H9 (cell line): ENCODE measurements at regions not wholly inside any gene's neighbourhood (a gene's known extent, or its start where the extent isn't known, plus 50 kb on each side); places are given as distances from the start of the nearest gene placed in this dataset.

ENCODE experiments used
- DNase-seq: peaks from one replicate; pipeline ENCODE4 v3.0.0-alpha.2; 2017
- H2AFZ ChIP-seq: one replicate; pipeline ENCODE4 v1.6.1; 2013; ENCODE audit warnings: mild to moderate bottlenecking, low read length, control low read depth, moderate library complexity
- H2AK5ac ChIP-seq: 2 replicates; pipeline ENCODE4 v1.6.1; 2013; ENCODE audit warnings: low read length, control low read depth, mixed read lengths; ENCODE audit not compliant: insufficient read length
- H2BK120ac ChIP-seq: one replicate; pipeline ENCODE4 v1.6.1; 2013; ENCODE audit warnings: low read depth, mild to moderate bottlenecking, low read length, control low read depth, inconsistent platforms; ENCODE audit not compliant: poor library complexity, severe bottlenecking
- H2BK12ac ChIP-seq: 2 replicates; pipeline ENCODE4 v1.6.1; 2013; ENCODE audit warnings: low read length, control low read depth, mixed read lengths, low read depth; ENCODE audit not compliant: insufficient read length
- H2BK15ac ChIP-seq: 2 replicates; pipeline ENCODE4 v1.6.1; 2013; ENCODE audit warnings: low read depth, low read length, control low read depth
- H2BK20ac ChIP-seq: one replicate; pipeline ENCODE4 v1.6.1; 2013; ENCODE audit warnings: low read depth, mild to moderate bottlenecking, low read length, control low read depth, inconsistent platforms; ENCODE audit not compliant: poor library complexity, severe bottlenecking
- H2BK5ac ChIP-seq: 2 replicates; pipeline ENCODE4 v1.6.1; 2013; ENCODE audit warnings: low read length, control low read depth, mixed read lengths; ENCODE audit not compliant: insufficient read length
- H3K14ac ChIP-seq: 2 replicates; pipeline ENCODE4 v1.6.1; 2013; ENCODE audit warnings: low read length, control low read depth; ENCODE audit not compliant: insufficient read depth
- H3K18ac ChIP-seq: 2 replicates; pipeline ENCODE4 v1.6.1; 2013; ENCODE audit warnings: low read depth, mild to moderate bottlenecking, mixed read lengths, low read length, control low read depth; ENCODE audit not compliant: insufficient read length
- H3K23ac ChIP-seq: 2 replicates; pipeline ENCODE4 v1.6.1; 2013; ENCODE audit warnings: low read length, control low read depth, mixed read lengths, low read depth; ENCODE audit not compliant: insufficient read length
- H3K23me2 ChIP-seq: 2 replicates; pipeline ENCODE4 v1.6.1; 2013; ENCODE audit warnings: low read depth, mild to moderate bottlenecking, mixed read lengths, low read length, control low read depth; ENCODE audit not compliant: insufficient read length, poor library complexity, severe bottlenecking
- H3K27ac ChIP-seq: 2 replicates; pipeline ENCODE4 v1.5.1; 2013; ENCODE audit warnings: low read length, control low read depth, mixed read lengths, low read depth; ENCODE audit not compliant: insufficient read length
- H3K27me3 ChIP-seq: 2 replicates; pipeline ENCODE4 v1.6.1; 2013; ENCODE audit warnings: low read length, control low read depth, inconsistent platforms; ENCODE audit not compliant: insufficient read depth
- H3K4ac ChIP-seq: 2 replicates; pipeline ENCODE4 v1.6.1; 2013; ENCODE audit warnings: low read depth, mild to moderate bottlenecking, control low read depth, inconsistent platforms, low read length, moderate library complexity
- H3K4me1 ChIP-seq: 2 replicates; pipeline ENCODE4 v1.6.1; 2013; ENCODE audit warnings: low read length, control low read depth, inconsistent platforms; ENCODE audit not compliant: insufficient read depth
- H3K4me2 ChIP-seq: 2 replicates; pipeline ENCODE4 v1.6.1; 2013; ENCODE audit warnings: low read length, control low read depth, mixed read lengths; ENCODE audit not compliant: insufficient read length, insufficient read depth
- H3K56ac ChIP-seq: 2 replicates; pipeline ENCODE4 v1.6.1; 2013; ENCODE audit warnings: low read depth, mild to moderate bottlenecking, mixed read lengths, low read length, control low read depth; ENCODE audit not compliant: insufficient read length
- H3K79me1 ChIP-seq: 2 replicates; pipeline ENCODE4 v1.6.1; 2013; ENCODE audit warnings: low read depth, mild to moderate bottlenecking, moderate library complexity, low read length, control low read depth, inconsistent platforms; ENCODE audit not compliant: insufficient read depth, poor library complexity, severe bottlenecking
- H3K79me2 ChIP-seq: 2 replicates; pipeline ENCODE4 v1.6.1; 2013; ENCODE audit warnings: low read length, control low read depth, inconsistent platforms; ENCODE audit not compliant: insufficient read depth
- H3K9ac ChIP-seq: 2 replicates; pipeline ENCODE4 v1.6.1; 2013; ENCODE audit warnings: low read length, control low read depth, mixed read lengths; ENCODE audit not compliant: insufficient read length; ENCODE audit errors: extremely low read depth
- H3K9me3 ChIP-seq: one replicate; pipeline ENCODE4 v1.6.1; 2013; ENCODE audit warnings: low read depth, low read length, inconsistent platforms; ENCODE audit not compliant: control insufficient read depth
- H3T11ph ChIP-seq: one replicate; pipeline ENCODE4 v1.6.1; 2013; ENCODE audit warnings: mild to moderate bottlenecking, low read length, control low read depth, inconsistent platforms
- H4K20me1 ChIP-seq: one replicate; pipeline ENCODE4 v1.6.1; 2013; ENCODE audit not compliant: control insufficient read depth, insufficient read length, insufficient read depth
- H4K5ac ChIP-seq: 2 replicates; pipeline ENCODE4 v1.6.1; 2013; ENCODE audit warnings: low read depth, mild to moderate bottlenecking, mixed read lengths, low read length, control low read depth; ENCODE audit not compliant: insufficient read length
- H4K8ac ChIP-seq: replicated peaks from 2 replicates; pipeline ENCODE4 v1.6.1; 2013; ENCODE audit warnings: low read length, control low read depth, mixed read lengths, low read depth; ENCODE audit not compliant: insufficient read length
- H4K91ac ChIP-seq: 2 replicates; pipeline ENCODE4 v1.6.1; 2013; ENCODE audit warnings: low read depth, mild to moderate bottlenecking, moderate library complexity, mixed read lengths, low read length, control low read depth; ENCODE audit not compliant: insufficient read length
- H3K27ac Mint-ChIP-seq, 3 experiments: 2 replicates in 2 of 3; 3 replicates in 1 of 3; pipeline ENCODE4 v1.8.0; 2020 to 2021; ENCODE audit warnings: mixed read lengths in 3 of 3, mild to moderate bottlenecking in 1 of 3, moderate library complexity in 1 of 3
- H3K27me3 Mint-ChIP-seq: 2 replicates; pipeline ENCODE4 v1.8.0; 2021; ENCODE audit warnings: low read depth, mild to moderate bottlenecking, moderate library complexity, mixed read lengths
- H3K36me3 Mint-ChIP-seq, 3 experiments: 2 replicates in 2 of 3; 3 replicates in 1 of 3; pipeline ENCODE4 v1.8.0; 2020 to 2021; ENCODE audit warnings: low read depth in 3 of 3, mixed read lengths in 3 of 3; ENCODE audit not compliant: insufficient read depth in 1 of 3
- H3K4me1 Mint-ChIP-seq, 2 experiments: 2 replicates each; pipeline ENCODE4 v1.8.0; 2020; ENCODE audit warnings: mixed read lengths in 2 of 2
- H3K4me3 Mint-ChIP-seq, 2 experiments: 2 replicates in 1 of 2; 3 replicates in 1 of 2; pipeline ENCODE4 v1.8.0; 2020 to 2021; ENCODE audit warnings: mild to moderate bottlenecking in 2 of 2, mixed read lengths in 2 of 2, moderate library complexity in 1 of 2
- H3K9me3 Mint-ChIP-seq, 2 experiments: 2 replicates in 1 of 2; 3 replicates in 1 of 2; pipeline ENCODE4 v1.8.0; 2020; ENCODE audit warnings: mild to moderate bottlenecking in 2 of 2, mixed read lengths in 2 of 2, moderate library complexity in 1 of 2
- CTCF ChIP-seq: fragments of 200-600 bp; sonication (generic); conservative IDR thresholded peaks from 3 replicates; pipeline ENCODE4 v1.8.0; 2021; ENCODE audit warnings: antibody characterized with exemption, mild to moderate bottlenecking
- WGBS: extraction: QIAGEN DNeasy Blood & Tissue Kit; methylation state at CpG from one replicate; pipeline ENCODE4 v1.1.7; 2013; ENCODE audit warnings: missing lambda C conversion rate, low lambda C conversion rate, mixed read lengths; ENCODE audit not compliant: insufficient read length; ENCODE audit errors: extremely low coverage; 5-methylcytosine and 5-hydroxymethylcytosine counted together

DNA sequence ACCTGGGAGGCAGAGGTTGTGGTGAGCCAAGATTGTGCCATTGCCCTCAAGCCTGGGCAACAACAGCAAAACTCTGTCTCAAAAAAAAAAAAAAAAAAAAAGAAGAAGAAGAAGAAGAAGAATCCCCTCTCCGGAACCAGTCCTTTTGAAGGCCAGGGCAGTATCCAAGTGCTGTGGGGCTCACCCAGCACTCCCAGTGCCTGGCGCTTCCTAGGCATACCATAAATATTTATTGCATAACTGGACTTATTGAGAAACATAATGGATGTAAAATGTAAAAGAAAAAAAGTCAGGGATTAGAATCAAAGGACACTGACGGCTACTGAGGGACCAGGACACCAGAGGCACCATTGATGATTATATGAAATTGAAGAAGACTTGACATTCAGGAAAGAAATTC lies 162.1 kb upstream of the KIT start:
- Histone ChIP-seq H3K79me1 (no peaks in the 10 kb centered on the region), H3K27me3 (no peaks in the 10 kb centered on the region), H2BK5ac (no peak overlapping the region), H3K79me2 (no peaks in the 10 kb centered on the region), H3K27ac (no peak overlapping the region), H2BK15ac (no peak overlapping the region), H3T11ph (no peak overlapping the region), H2AFZ (no peak overlapping the region), H3K18ac (no peak overlapping the region), H4K20me1 (no peaks in the 10 kb centered on the region), H3K14ac (no peak overlapping the region), H2BK12ac (no peak overlapping the region), H4K91ac (no peak overlapping the region), H3K4ac (no peak overlapping the region), H3K56ac (no peak overlapping the region), H2BK120ac (no peak overlapping the region), H2AK5ac (no peak overlapping the region), H3K23ac (no peak overlapping the region), H4K5ac (no peak overlapping the region), H3K23me2 (no peaks in the 10 kb centered on the region), H4K8ac (no peak overlapping the region), H3K9ac (no peak overlapping the region), H3K4me2 (no peak overlapping the region), H3K4me1 (peaks cover 9% of the 10 kb centered on the region), H3K9me3 (no peaks in the 10 kb centered on the region), H2BK20ac (no peak overlapping the region)
- no peak for DNase-seq
- peaks cover 1% of the 10 kb centered on the region; the same call in 1 of the 2 replicates for H3K27me3 Mint-ChIP-seq
- no peaks in the 10 kb centered on the region; a peak in 1 of 5 replicates for H3K9me3 Mint-ChIP-seq
- no peak for TF ChIP-seq CTCF
- H3K4me1 Mint-ChIP-seq = peaks cover 13 to 19% of the 10 kb centered on the region in 2 experiments
- no peak overlapping the region for H3K27ac Mint-ChIP-seq
- H3K36me3 Mint-ChIP-seq = no peaks in the 10 kb centered on the region; a peak in 1 of 7 replicates
- WGBS = no CpG with 5 or more reads among the region's 3 CpGs
- H3K4me3 Mint-ChIP-seq = no peak overlapping the region
